NCI-H460 (cell line): ENCODE measurements at regions not wholly inside any gene's neighbourhood (a gene's known extent, or its start where the extent isn't known, plus 50 kb on each side); places are given as distances from the start of the nearest gene placed in this dataset.
A peak's percentile ranks its signal among the peaks of the same experiment; 100 is the strongest.
"Not testable (repeated sequence)": the region's sequence is repeated elsewhere in the genome, so short reads cannot be mapped to it uniquely, and the experiment has no call there.

Source experiments
- DNase-seq: peaks from one replicate; pipeline ENCODE4 v3.0.0-alpha.2; 2016; ENCODE audit warnings: low read depth; ENCODE audit errors: extremely low read depth

DNA sequence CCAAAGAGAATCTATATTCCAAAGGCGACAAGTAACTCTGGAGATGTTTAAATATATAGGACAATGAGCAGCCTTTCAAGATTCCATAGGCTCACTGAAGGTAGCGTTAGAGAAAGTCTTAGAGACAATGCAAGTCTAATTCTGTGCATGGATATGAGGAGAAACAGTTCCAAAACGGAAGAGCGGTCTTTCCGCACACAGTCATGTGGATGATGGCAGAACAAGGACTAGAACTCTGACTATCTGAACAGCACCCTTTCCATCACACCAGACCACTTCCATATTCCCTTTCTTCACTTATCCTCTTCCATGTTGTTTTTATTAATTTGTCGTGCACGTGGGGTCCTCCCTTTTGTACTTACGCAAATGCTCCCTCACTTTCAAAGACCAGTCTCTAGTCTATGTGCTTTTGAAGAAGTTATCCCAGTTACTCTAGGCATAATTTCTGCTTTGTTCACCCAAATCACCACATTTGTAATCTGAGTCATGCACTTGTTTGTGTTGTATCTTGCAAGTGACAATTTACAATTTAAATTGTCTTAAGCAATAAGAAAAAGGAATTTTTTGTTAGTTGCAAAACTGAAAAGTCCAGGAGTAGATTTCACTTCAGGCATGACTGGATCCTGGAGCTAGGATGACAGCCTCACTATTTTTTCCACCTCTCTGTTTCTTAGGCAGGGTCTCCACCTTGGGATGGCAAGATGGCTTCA, 116.0 kb upstream of the ADRA1B start:
- no peak for DNase-seq

DNA sequence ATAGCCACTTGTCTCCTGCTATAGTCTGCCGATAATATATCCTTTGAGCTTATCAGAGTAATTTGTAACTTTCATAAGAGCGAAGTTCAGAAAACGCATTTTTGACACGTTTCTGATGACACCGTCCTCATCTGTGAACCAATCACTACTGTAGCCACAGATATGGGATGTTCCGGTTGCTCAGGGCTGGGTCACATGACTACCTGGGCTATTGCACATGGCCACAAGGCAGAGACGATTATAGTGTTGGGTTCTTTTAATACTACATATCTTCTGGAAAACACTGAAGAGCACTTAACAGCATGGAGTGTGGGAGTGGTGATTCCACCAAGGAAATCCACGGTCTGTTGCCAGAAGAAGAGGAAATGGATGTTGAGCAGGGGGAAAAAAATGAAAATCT, 115.0 kb upstream of the ADRA1B start:
- no peak for DNase-seq

DNA sequence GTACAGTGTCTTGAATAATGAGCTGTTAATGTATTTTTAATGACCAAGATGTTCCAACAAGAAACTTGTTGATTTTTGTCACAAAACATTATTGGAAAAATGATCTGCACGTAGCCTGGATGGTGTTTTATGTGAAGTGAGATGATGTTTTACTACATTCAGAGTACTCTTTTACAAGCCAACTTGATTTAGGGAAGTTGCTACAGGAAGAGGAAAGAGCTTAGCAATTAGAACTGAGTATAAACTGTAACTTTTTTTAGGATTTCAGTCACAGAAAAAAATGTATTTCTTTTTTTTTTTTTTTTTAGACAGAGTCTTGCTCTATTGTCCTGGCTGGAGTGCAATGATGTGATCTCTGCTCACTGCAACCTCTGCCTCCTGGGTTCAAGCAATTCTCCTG, 113.6 kb upstream of the ADRA1B start:
- no peak for DNase-seq

DNA sequence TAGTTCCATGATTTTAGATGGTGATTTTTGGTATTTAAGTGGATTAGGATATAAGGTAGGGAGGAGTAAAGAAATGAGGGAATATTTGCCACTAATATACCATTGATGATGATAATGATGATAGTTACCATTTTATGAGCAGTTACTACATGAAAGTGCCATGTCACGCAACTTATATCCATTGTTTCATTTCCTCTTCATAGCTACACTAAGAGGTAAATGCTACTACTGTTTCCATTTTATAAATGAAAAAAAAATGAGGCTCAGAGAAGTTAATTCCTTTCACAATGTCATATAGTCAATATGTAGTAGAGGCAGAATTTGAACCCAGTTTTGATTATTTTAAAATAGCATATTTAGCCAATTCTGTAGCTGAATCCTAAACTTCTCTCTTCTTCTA, 112.2 kb upstream of the ADRA1B start:
- DNase-seq, result no peak

- no peak for DNase-seq
Measured at GRCh38 chr5:159805021-159805420, 111.3 kb upstream of the ADRA1B start.

- DNase-seq, result not testable (repeated sequence)
Measured at GRCh38 chr5:159807135-159807534, 109.1 kb upstream of the ADRA1B start.

DNA sequence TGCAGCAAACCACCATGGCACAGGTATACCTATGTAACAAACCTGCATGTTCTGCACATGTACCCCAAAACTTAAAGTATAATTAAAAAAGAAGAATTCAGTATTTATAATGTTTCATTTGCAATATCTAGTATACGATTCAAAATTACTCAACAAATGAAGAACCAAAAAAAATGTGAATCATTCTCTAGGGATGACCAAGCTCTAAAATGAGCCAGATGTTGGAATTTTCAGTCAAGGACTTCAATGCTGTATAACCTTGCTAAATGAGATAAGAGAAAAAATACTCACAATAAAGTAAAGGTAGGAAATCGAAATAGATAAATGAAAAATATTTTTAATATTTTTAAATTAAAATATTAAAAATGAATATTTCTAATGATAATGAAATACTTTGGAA, 108.7 kb upstream of the ADRA1B start:
- no peak for DNase-seq

DNA sequence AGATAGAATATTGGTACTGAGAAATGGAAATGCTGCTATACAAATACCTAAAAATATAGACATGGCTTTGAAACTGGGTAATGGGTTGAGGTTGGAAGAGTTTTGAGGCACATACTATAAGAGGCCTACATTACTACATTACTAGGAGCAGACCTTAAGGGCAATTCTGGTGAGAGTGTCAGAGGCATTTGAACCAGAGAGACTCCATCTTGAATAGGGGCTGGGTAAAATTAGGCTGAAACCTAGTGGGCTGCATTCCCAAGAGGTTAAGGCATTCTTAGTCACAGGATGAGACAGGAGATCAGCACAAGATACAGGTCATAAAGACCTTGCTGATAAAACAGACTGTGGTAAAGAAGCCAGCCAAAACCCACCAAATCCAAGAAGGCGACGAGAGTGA, 104.6 kb upstream of the ADRA1B start:
- DNase-seq, result no peak

- not testable (repeated sequence) for DNase-seq
Measured at GRCh38 chr5:159812759-159813158, 103.5 kb upstream of the ADRA1B start.

DNA sequence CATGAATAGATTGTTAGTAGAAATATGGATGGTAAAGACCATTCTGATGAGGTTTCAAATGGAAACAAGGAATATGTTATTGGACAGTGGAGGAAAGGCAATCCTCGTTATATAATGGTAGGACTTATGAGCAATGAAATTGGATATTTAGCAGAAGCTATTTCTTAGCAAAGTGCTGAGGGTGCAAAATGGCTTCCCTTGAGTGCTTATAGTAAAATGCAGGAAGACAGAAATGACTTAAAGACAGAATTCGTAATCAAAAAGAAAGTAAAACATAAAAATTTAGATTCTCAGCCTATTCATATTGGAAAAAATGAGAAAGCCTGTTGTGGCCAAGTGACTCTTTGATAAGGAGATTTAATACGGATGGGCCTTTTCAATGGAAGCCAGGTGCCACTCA, 102.1 kb upstream of the ADRA1B start:
- no peak for DNase-seq

- DNase-seq, result no peak
Measured at GRCh38 chr5:159814805-159815585, 101.3 kb upstream of the ADRA1B start.

DNA sequence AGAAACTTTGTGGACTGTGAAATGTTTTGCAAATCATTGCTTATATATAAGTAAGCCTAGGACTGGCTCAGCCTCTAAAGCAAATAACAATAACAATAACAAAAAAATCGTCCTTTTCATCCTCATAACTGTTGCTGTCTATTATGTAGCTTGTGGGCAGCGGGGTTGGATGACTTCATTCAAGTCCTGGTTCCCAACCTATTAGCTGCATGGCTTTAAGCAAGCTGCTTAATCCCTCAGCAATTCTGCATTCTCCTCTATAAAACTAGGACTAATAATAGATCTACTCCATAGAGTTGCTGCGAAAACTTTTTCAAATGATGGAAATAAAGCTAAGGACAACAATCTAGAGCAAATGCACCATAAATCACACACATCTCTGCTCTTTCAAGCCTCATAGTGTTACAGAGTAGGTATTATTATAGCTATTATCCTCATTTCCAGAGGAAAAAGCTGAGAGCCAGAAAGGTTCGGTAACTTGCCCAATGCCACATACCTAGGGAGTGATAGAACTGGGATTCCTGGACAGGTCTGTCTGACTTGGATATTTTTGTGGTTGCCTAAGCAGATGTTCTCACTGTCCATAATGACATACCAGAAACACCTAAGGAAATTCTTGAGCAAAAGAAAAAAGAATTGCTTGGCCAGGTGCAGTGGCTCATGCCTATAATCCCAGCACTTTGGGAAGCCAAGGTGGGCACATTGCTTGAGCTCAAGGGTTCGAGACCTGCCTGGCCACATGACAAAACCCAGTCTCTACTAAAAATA, 98.8 kb upstream of the ADRA1B start:
- no peak for DNase-seq

- no peak for DNase-seq
Measured at GRCh38 chr5:159819591-159820411, 96.5 kb upstream of the ADRA1B start.

DNA sequence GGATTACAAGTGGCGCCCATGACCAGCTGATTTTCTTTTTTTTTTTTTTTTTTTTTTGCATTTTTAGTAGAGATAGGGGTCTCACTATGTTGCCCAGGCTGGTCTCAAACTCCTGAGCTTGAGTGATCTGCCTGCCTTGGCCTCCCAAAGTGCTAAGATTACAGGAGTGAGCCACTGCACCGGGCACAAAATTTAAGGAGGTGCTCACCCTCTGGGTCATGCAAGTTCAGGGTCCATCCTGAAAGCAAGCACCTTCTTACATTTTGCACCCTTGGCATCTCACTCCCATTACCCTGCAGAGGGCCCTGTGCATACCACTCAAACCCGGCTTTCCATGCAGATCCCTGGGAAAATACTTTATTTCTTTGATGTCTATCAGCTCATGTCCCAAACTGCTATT, 95.6 kb upstream of the ADRA1B start:
- no peak for DNase-seq

DNA sequence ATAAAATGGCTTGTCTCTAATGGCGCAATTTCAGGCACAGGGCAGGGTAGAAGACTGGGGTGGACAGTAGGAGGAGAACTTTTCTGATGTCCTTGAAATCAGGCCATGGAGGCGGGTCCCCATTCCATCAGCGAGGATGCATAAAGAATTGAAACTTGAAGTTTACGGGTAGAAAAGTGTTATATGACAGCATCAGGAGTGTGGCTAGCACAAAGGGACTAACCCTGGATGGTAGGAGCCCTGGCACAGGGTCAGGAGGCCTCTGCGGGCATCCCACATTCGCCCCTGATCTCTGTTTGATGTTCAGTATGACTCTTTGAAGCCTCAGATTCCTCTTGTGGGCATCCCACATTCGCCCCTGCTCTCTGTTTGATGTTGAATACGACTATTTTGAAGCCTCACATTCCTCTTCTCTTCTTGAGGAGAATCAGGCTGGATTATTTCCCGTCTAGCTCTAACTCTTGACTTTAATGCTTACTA, 94.8 kb upstream of the ADRA1B start:
- DNase-seq, result no peak

DNA sequence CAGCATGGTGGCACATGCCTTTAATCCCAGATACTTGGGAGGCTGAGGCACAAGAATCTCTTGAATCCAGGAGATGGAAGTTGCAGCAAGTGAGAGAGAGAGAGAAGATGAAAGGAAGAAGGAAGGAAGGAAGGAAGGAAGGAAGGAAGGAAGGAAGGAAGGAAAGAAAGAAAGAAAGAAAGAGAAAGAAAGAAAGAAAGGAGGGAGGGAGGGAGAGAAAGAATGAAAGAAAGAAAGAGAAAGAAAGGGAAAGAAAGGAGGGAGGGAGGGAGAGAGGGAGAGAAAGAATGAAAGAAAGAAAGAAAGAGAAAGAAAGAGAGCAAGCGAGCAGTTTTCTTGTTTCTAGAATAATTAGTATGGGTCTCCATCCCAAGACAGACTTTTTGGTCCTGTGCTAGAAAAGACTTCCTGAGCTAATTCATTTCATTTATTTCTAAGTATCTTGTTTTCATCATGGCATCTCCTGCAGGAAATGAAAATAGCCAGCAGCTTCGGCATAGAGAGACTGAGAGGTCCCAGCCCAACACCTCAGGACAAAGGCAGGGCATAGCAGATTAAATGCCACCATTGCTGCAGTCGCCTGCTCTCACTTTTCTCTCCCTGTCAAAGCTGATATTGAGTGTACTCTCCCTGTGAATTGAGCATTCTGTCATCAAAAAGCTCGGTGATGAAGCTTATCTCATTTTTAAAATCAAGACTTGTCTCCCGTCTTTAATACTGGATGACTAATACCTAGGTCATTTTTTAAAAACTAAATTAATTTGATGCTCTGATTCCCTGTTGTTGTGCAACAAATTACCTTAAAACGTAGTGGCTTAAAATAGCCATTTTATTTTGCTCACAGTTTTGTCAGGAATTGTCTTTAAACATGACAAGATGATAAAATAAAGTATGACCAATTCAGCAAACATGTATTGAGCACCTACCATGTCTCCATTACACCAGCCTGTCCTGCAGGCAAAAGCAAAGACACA, 91.8 kb upstream of the ADRA1B start:
- no peak for DNase-seq

GRCh38 chr5:159825551-159826051, 90.7 kb upstream of the ADRA1B start:
- no peak for DNase-seq

DNA sequence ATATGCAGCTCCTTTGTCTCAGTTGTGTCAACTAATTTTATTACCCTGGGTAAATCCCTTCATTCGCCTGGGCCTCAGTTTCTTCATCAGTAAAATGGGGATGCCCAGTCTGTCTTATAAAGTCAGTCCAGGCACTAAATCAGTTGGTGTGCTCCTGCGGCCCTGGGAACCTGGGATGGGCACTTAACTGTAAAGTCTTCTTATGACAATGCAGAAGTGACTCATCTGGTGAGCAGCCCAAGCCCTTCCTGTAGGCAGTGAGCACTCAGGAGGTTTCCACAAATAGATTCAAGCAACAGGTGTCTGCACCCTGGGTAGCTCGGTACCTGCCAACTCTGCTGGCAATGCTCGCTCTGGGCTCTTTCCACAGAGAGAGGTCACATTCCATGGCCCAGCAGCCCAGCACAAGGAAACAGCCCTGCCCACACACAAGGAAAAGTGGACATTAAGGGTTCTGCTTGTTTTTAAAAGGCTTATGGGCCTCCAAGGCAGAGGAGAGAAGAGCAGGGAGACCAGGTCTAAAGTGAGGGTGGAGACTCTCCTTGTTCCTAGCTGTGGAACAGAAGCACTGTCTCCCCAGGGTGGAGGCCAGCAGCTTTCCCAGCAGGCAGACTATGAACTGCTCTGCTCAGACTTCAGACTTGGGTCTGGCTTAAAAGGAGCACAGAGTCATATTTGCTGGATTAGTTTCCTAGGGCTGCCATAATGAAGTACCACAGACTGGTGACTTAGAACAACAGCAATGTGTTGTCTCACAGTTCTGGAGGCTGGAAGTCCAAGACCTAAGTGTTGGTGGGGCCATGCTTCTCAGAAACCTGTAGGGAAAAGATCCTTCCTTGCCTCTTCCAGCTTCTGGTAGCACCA, 89.7 kb upstream of the ADRA1B start:
- DNase-seq, result peak; percentile 9
